Activated CD4-positive, alpha-beta memory T cell treated with anti-CD3 and anti-CD28 coated beads for 36 hours (primary cell): ENCODE measurements at regions not wholly inside any gene's neighbourhood (a gene's known extent, or its start where the extent isn't known, plus 50 kb on each side); places are given as distances from the start of the nearest gene placed in this dataset.

Experiments used
- CTCF ChIA-PET: fragments of 350-600 bp; sonication (Branson Sonifier 250); formaldehyde crosslinking; loops from one replicate; lab custom pipeline; 2021; ENCODE audit warnings: antibody characterized with exemption, inconsistent platforms; lab: Charles Lee
- POLR2A ChIA-PET: fragments of 350-600 bp; sonication (Branson Sonifier 250); formaldehyde crosslinking; loops from one replicate; lab custom pipeline; 2021; ENCODE audit warnings: antibody characterized with exemption; lab: Charles Lee
- DNase-seq: peaks from one replicate; pipeline ENCODE4 v3.0.0-alpha.2; 2020
- H3K27ac Mint-ChIP-seq: one replicate; pipeline ENCODE4 v1.8.0; 2021; ENCODE audit warnings: mixed read lengths
- H3K27me3 Mint-ChIP-seq: one replicate; pipeline ENCODE4 v1.8.0; 2021; ENCODE audit warnings: mixed read lengths
- H3K36me3 Mint-ChIP-seq: one replicate; pipeline ENCODE4 v1.8.0; 2021; ENCODE audit warnings: mixed read lengths
- H3K4me1 Mint-ChIP-seq: one replicate; pipeline ENCODE4 v1.8.0; 2021; ENCODE audit warnings: low read depth, mixed read lengths
- H3K4me3 Mint-ChIP-seq: one replicate; pipeline ENCODE4 v1.8.0; 2021; ENCODE audit warnings: mild to moderate bottlenecking, mixed read lengths
- H3K9me3 Mint-ChIP-seq: one replicate; pipeline ENCODE4 v1.8.0; 2021; ENCODE audit warnings: mixed read lengths
- intact Hi-C: fragments of 100-400 bp; cut with micrococcal nuclease; formaldehyde crosslinking; loops from one replicate; pipeline ENCODE4 v1.15.1; 2023

DNA sequence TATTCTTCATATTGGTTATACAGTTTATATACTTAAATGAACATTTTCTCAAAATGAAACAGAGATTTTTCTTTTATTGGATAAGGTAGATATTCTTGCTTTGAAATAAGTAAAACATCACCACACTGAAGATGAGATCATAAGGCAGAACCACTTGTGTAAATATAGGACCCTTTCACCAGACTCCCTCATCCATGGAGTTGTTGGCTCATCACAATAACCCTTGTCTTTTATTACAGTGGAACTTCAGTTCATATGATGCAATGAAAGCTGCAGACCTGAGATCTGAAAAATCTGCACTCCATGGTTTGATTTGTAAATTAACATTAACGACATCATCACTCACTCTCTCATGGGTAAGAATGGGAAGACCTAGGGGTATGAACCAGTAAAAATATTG lies 51.9 kb upstream of the DBX2 start:
- intact Hi-C loops: no loop called here
- no peaks in the 10 kb centered on the region for H3K36me3 Mint-ChIP-seq
- no peak overlapping the region for H3K4me3 Mint-ChIP-seq
- POLR2A ChIA-PET: no interaction called here
- H3K9me3 Mint-ChIP-seq: no peaks in the 10 kb centered on the region
- no peaks in the 10 kb centered on the region for H3K4me1 Mint-ChIP-seq
- CTCF ChIA-PET: no interaction called here
- DNase-seq: no peak
- H3K27me3 Mint-ChIP-seq: peaks cover 5% of the 10 kb centered on the region
- H3K27ac Mint-ChIP-seq: no peak overlapping the region

DNA sequence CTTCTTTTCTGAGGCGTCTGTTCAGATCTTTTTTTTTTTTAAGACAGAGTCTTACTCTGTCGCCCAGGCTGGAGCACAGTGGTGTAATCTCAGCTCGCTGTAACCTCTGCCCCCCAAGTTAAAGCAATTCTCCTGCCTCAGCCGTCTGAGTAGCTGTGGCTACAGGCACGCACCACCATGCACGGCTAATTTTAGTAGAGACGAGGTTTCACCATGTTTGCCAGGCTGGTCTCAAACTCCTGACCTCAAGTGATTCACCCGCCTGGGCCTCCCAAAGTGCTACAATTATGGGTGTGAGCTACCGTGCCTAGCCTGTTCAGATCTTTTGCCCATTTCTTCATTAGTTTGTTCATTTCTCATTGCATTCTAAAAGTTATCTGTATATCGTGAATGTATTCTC lies 55.1 kb upstream of the DBX2 start:
- ChIA-PET CTCF (no interaction called here), POLR2A (no interaction called here)
- Mint-ChIP-seq H3K4me3 (no peak overlapping the region), H3K9me3 (no peaks in the 10 kb centered on the region), H3K27me3 (peaks cover 5% of the 10 kb centered on the region), H3K4me1 (no peaks in the 10 kb centered on the region), H3K27ac (no peak overlapping the region), H3K36me3 (no peaks in the 10 kb centered on the region)
- intact Hi-C loops: no loop called here
- no peak for DNase-seq

DNA sequence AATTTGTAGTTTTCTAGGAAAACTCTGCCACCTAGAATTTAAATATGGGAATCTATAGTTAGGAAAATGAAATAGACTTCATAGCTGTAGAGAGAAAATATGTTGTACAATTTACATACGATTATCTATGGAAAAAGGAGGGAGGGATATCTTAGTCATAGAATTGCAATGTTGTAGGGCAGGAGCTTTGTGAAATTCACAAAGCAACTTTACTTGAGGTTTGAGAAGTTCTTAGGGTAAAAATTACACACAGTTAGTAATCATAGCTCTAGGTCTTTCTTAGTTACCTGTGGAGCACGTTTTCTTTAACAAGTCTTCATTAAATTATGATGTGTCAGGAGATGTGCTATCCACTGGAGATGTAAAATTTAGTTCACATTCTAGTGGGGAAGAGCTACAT lies 61.4 kb upstream of the DBX2 start:
- no peak for DNase-seq
- POLR2A ChIA-PET: no interaction called here
- no peaks in the 10 kb centered on the region for H3K9me3 Mint-ChIP-seq
- no peaks in the 10 kb centered on the region for H3K36me3 Mint-ChIP-seq
- peaks cover 7% of the 10 kb centered on the region for H3K27me3 Mint-ChIP-seq
- CTCF ChIA-PET: no interaction called here
- intact Hi-C loops: no loop called here
- no peak overlapping the region for H3K4me3 Mint-ChIP-seq
- no peak overlapping the region for H3K27ac Mint-ChIP-seq
- H3K4me1 Mint-ChIP-seq: no peaks in the 10 kb centered on the region

DNA sequence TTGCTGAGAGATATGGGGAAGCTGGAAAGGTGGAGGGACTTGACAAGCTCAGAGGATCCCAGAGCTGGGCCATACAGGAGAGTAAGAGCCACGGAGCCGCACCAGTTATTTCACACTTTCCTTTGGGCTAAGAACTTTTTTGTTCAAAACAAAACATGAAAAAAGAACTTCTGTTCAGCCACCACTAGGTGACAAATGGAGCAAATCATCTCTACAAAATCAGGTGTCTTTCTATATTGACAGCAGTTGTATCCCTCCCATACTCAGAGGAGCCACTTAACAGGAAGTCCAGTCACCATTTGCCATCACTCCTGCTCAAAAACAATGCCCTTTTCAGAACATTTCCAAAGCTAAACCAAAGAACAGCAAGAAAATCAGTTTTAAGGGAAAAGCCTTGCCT lies 70.3 kb upstream of the DBX2 start:
- ChIA-PET CTCF (interaction anchor here (0.6 to 1.3 kb wide), 3 partner anchors 8 to 345 kb away, joined by 3 read pairs; no protein-coding TSS in a partner anchor), POLR2A (no interaction called here)
- Mint-ChIP-seq H3K27ac (no peak overlapping the region), H3K4me1 (no peaks in the 10 kb centered on the region), H3K9me3 (no peaks in the 10 kb centered on the region), H3K4me3 (no peak overlapping the region), H3K36me3 (no peaks in the 10 kb centered on the region), H3K27me3 (no peaks in the 10 kb centered on the region)
- no peak for DNase-seq
- intact Hi-C loops: no loop called here

DNA sequence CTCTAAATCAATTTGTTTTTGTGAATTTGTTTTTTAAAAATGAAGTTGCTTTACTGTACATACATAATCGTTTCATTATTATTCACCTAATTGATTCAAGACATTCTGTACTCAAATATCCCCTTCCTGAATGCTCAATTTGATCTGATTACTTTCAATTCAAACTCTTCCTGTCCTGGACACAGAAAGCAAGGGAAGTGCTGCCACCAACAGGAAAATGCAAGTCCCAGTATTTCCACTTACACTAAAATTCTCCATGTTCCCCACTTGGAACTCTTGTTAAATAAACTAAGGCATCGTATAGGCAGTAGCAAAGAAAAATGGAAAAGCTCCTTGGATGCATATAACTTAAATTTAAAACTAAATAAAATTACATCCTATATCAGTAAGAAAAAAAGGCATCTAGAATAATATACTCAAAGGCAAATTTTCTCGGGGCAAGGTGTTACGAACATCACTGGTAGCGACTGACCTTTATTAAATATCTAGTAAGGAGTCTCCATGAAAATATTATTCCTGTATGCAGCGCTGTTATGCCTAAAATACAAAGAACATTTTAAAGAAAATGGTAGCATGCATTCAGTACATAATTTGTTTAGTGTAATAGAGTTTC lies 72.0 kb upstream of the DBX2 start:
- DNase-seq: no peak
- CTCF ChIA-PET: interaction anchor here (0.9 kb wide), 1 partner anchor 78 kb away, joined by 3 read pairs; no protein-coding TSS in a partner anchor
- Mint-ChIP-seq H3K36me3 (no peaks in the 10 kb centered on the region), H3K27ac (no peak overlapping the region), H3K27me3 (peaks cover 1% of the 10 kb centered on the region), H3K4me1 (no peaks in the 10 kb centered on the region), H3K9me3 (no peaks in the 10 kb centered on the region), H3K4me3 (no peak overlapping the region)
- intact Hi-C loops: no loop called here
- POLR2A ChIA-PET: no interaction called here

DNA sequence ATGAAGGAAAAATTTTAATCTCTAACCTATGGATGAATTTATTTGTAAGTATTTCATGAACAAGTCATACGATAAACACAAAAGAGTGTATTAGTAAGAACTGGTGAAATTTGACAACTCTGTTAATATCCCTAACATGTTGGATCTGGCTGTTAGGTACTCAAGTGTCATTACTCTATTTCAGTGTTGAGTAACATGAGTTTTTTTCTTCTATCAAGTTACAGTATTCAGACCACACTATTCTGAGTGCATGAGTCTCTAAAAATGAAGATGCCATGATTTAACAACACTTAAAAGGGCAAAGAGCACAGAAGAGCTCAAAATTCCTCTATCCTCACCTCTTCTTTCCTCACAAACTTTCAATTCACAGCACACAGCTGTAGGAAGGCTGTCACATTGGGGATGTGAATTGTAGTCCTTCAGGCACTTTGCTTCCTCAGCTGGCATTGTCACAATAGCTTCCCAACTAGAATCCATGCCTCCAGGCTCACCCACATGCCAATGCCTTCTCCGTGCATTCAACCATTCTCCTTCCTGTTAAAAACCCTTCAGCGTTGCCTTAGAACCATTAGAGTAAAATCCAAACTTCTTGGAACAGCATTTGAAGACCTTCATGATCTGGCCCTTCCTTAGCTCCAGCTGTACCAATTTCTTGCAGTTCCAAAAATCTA lies 73.7 kb upstream of the DBX2 start:
- H3K4me3 Mint-ChIP-seq: no peak overlapping the region
- POLR2A ChIA-PET: no interaction called here
- CTCF ChIA-PET: interaction anchor here (0.5 kb wide), 1 partner anchor 13 kb away, joined by 3 read pairs; no protein-coding TSS in a partner anchor
- H3K4me1 Mint-ChIP-seq: no peaks in the 10 kb centered on the region
- peaks cover 1% of the 10 kb centered on the region for H3K27me3 Mint-ChIP-seq
- H3K9me3 Mint-ChIP-seq: no peaks in the 10 kb centered on the region
- no peaks in the 10 kb centered on the region for H3K36me3 Mint-ChIP-seq
- intact Hi-C loops: no loop called here
- H3K27ac Mint-ChIP-seq: no peak overlapping the region
- no peak for DNase-seq

DNA sequence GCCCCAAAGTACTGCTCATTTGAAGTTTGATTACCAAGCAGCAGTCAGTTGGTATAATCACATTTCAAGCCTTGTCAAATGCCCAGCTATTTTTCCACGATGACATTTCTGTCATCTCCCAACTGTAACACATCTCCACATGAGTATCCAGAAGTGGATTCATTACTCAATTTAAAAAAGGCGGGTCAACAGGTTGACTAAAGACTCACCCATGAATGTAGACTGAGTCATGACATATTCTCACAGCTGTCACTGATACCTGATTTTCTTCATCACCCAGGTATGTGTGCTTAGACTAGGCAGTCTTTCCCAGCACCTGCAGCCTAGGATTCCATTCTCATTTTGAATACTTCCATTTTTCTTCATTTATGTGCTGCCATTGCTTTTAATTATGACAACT lies 75.1 kb upstream of the DBX2 start:
- H3K27ac Mint-ChIP-seq: no peak overlapping the region
- POLR2A ChIA-PET: no interaction called here
- H3K4me1 Mint-ChIP-seq: no peaks in the 10 kb centered on the region
- CTCF ChIA-PET: no interaction called here
- no peak overlapping the region for H3K4me3 Mint-ChIP-seq
- H3K36me3 Mint-ChIP-seq: no peaks in the 10 kb centered on the region
- peaks cover 1% of the 10 kb centered on the region for H3K27me3 Mint-ChIP-seq
- no peak for DNase-seq
- H3K9me3 Mint-ChIP-seq: no peaks in the 10 kb centered on the region
- intact Hi-C loops: no loop called here

DNA sequence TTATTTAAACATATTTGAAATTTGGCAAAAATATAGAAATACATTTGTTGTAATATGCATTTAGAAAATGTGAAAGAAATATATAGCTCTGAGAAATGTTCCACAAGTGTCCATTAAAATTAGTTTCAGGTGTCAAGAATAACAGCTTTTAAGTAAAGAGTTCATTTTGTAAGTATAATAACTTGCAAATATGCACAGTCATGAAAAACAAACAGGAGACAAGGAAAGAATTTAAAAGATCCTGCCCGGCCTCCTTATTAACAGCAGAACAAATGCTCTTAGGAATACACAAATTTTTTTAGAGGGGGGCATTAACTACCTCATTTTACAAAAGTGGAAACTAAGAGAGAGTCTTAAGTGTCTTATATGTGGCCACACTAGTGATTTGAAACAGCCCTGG lies 77.7 kb upstream of the DBX2 start:
- no peak overlapping the region for H3K27ac Mint-ChIP-seq
- intact Hi-C loops: no loop called here
- CTCF ChIA-PET: interaction anchor here (0.9 kb wide), 1 partner anchor 8 kb away, joined by 3 read pairs; no protein-coding TSS in a partner anchor
- peaks cover 11% of the 10 kb centered on the region for H3K27me3 Mint-ChIP-seq
- H3K4me3 Mint-ChIP-seq: no peak overlapping the region
- DNase-seq: no peak
- H3K36me3 Mint-ChIP-seq: no peaks in the 10 kb centered on the region
- POLR2A ChIA-PET: no interaction called here
- no peaks in the 10 kb centered on the region for H3K9me3 Mint-ChIP-seq
- no peaks in the 10 kb centered on the region for H3K4me1 Mint-ChIP-seq

DNA sequence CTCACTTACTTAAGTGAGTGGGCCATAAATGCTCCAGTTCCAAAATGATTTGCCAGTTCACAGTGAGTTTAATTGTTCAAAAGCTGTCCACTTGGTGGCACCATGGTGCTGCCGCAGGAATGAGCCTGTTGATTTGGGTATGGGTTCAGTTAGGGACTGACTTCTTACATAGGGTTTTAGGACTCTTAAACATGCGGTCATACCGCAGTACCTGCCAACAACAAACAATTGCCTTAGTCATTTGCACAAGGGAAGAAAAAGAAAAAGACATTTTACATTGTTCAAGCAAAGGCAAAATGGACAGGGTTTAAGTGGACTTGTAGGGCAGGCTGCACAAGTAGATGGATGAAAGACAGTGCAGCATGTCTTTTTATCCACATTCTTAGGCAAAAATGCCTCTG lies 80.0 kb upstream of the DBX2 start:
- Mint-ChIP-seq H3K4me1 (no peaks in the 10 kb centered on the region), H3K9me3 (no peaks in the 10 kb centered on the region), H3K4me3 (no peak overlapping the region), H3K27ac (no peak overlapping the region), H3K36me3 (no peaks in the 10 kb centered on the region), H3K27me3 (peaks cover 11% of the 10 kb centered on the region)
- CTCF ChIA-PET: interaction anchor here (1.0 to 1.3 kb wide), 2 partner anchors 40 to 90 kb away, joined by 3 read pairs; no protein-coding TSS in a partner anchor
- peak; percentile 58 for DNase-seq
- POLR2A ChIA-PET: no interaction called here
- intact Hi-C loops: no loop called here

DNA sequence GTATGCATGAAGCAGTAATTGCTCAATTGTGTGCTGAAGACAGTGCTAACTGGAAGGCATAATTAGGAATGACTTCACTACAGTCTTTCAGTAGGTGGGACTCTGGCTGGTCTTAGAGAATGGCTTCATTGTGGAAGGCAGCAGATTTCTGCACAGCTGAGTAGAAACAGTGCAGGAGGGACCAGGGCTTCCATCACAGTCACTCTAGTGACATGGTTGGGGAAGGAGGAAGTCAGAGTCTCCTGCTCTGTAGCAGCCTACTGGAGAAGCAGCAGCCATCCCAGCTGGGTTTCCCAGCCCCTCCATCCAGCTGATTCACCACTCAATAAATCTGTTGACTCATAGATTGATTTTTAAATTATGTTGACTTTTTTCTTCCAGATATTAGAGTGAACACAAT lies 80.6 kb upstream of the DBX2 start:
- H3K4me1 Mint-ChIP-seq: no peaks in the 10 kb centered on the region
- POLR2A ChIA-PET: no interaction called here
- H3K9me3 Mint-ChIP-seq: no peaks in the 10 kb centered on the region
- CTCF ChIA-PET: interaction anchor here (1.2 kb wide), 1 partner anchor 34 kb away, joined by 3 read pairs; no protein-coding TSS in a partner anchor
- H3K36me3 Mint-ChIP-seq: no peaks in the 10 kb centered on the region
- H3K27me3 Mint-ChIP-seq: peaks cover 11% of the 10 kb centered on the region
- H3K27ac Mint-ChIP-seq: no peak overlapping the region
- intact Hi-C loops: no loop called here
- no peak for DNase-seq
- H3K4me3 Mint-ChIP-seq: no peak overlapping the region

DNA sequence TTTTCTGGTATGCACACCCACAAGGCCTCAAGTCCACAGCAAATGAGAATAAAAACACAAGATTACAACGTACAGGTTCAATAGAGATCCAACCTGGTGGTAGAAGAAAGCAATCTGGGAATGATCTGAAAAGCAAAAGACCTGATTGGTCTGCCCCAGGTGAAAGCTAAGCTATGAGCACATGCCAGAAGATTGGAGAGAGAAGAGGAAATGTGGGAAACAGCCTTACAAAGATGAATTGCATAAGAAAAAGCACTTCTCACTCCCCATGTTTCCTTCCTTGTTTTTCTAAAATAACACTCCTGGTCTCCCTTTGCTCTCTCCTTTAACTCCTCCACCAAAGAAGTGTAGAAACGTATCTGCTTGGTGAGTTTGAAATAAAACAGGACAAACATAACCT lies 77.3 kb upstream of the ANO6 start:
- intact Hi-C loops: no loop called here
- Mint-ChIP-seq H3K9me3 (no peaks in the 10 kb centered on the region), H3K4me3 (no peak overlapping the region), H3K27me3 (peaks cover 1% of the 10 kb centered on the region), H3K36me3 (no peaks in the 10 kb centered on the region), H3K4me1 (no peaks in the 10 kb centered on the region), H3K27ac (no peak overlapping the region)
- ChIA-PET POLR2A (no interaction called here), CTCF (interaction anchor here (1.1 kb wide), 1 partner anchor 405 kb away, joined by 3 read pairs; no protein-coding TSS in a partner anchor)
- no peak for DNase-seq

DNA sequence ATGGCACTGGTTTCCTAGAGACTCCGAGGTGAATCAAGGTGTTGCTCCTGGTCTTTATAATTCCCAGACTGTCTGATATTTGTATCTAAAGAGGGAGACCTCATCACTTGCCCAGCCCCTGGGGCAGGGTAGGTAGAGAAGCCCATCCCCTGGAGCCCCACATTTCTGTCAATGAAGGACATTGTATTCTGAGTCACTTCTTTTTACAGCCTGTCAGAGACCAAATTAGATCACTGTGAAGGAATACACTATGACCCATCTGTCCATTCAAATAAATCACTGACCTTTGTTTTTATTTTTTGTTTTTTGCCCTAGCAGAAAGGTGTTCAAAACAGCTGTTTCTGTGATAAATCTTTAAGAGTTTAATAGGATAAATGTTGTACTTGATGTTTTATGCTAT lies 67.9 kb upstream of the ANO6 start:
- intact Hi-C loops: no loop called here
- ChIA-PET POLR2A (no interaction called here), CTCF (no interaction called here)
- Mint-ChIP-seq H3K27ac (no peak overlapping the region), H3K4me3 (no peak overlapping the region), H3K4me1 (no peaks in the 10 kb centered on the region), H3K36me3 (no peaks in the 10 kb centered on the region), H3K27me3 (peaks cover 8% of the 10 kb centered on the region), H3K9me3 (peaks cover 19% of the 10 kb centered on the region)
- DNase-seq: no peak

DNA sequence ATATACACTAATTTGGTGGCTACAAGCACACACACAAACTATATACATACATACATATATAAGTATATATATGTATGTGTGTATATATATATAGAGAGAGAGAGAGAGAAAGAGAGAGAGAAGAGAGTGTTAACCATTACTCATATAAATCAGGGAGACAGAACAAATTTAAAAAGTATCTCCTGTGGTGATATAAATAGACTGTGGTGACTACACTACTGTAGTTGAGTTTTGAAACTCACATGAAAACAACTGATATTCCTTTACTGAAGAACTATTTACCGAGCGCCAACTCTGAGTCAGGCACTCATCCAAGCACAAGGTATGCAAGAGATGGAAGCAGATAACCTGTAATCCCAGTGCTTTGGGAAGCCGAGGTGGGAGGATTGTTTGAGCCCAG lies 67.3 kb upstream of the ANO6 start:
- Mint-ChIP-seq H3K4me1 (no peaks in the 10 kb centered on the region), H3K36me3 (no peaks in the 10 kb centered on the region), H3K4me3 (no peak overlapping the region), H3K27ac (no peak overlapping the region), H3K27me3 (peaks cover 8% of the 10 kb centered on the region), H3K9me3 (peaks cover 19% of the 10 kb centered on the region)
- intact Hi-C loops: no loop called here
- ChIA-PET CTCF (no interaction called here), POLR2A (no interaction called here)
- no peak for DNase-seq
